Gastroesophageal sphincter (tissue), 4 donors: ENCODE measurements at regions not wholly inside any gene's neighbourhood (a gene's known extent, or its start where the extent isn't known, plus 50 kb on each side); places are given as distances from the start of the nearest gene placed in this dataset.

ENCODE experiments used
- ATAC-seq: fragments of 150-250 bp; one replicate; pipeline ENCODE4 v1.9.1; 2016; ENCODE audit warnings: mild to moderate bottlenecking, moderate library complexity
- H3K27ac ChIP-seq, 4 donors: fragments of 200-600 bp; sonication (generic) in 3 of 4; 1 replicate in 3 of 4; 2 replicates in 1 of 4; pipeline ENCODE4 v1.5.1; 2016 to 2019
- H3K27me3 ChIP-seq: fragments of 200-600 bp; sonication (generic); one replicate; pipeline ENCODE4 v1.5.1; 2019
- H3K36me3 ChIP-seq, 2 donors: fragments of 200-600 bp; sonication (generic); one replicate each; pipeline ENCODE4 v1.5.1; 2019; ENCODE audit warnings: control low read depth in 1 of 2
- H3K4me1 ChIP-seq, 3 donors: fragments of 200-600 bp; sonication (generic); 1 replicate in 2 of 3; 2 replicates in 1 of 3; pipeline ENCODE4 v1.5.1; 2016 to 2019; ENCODE audit warnings: control low read depth in 2 of 3
- H3K4me3 ChIP-seq, 2 donors: fragments of 200-600 bp; sonication (generic); one replicate each; pipeline ENCODE4 v1.5.1; 2019; ENCODE audit warnings: mild to moderate bottlenecking in 1 of 2, moderate library complexity in 1 of 2
- H3K9me3 ChIP-seq, 3 donors: fragments of 200-600 bp; sonication (generic); one replicate each; pipeline ENCODE4 v1.5.1; 2017 to 2019; ENCODE audit warnings: control low read depth in 2 of 3
- EP300 ChIP-seq: sonication (generic); formaldehyde crosslinking; IDR thresholded peaks from one replicate; pipeline ENCODE4 v1.6.1; 2017; ENCODE audit warnings: antibody characterized with exemption, mild to moderate bottlenecking
- POLR2A ChIP-seq, 2 donors: fragments of 450-650 bp; IDR thresholded peaks; one replicate each; pipeline ENCODE4 v1.6.1; 2017; ENCODE audit warnings: antibody characterized with exemption in 2 of 2, mild to moderate bottlenecking in 2 of 2, moderate library complexity in 1 of 2
- POLR2AphosphoS5 ChIP-seq: sonication (generic); formaldehyde crosslinking; IDR thresholded peaks from one replicate; pipeline ENCODE4 v1.6.1; 2017; ENCODE audit warnings: antibody characterized with exemption
- WGBS, 2 donors: methylation state at CpG; one replicate each; pipeline ENCODE4 v1.1.5; 2018; ENCODE audit warnings: low coverage in 1 of 2; 5-methylcytosine and 5-hydroxymethylcytosine counted together
- TF ChIP-seq, protein P1 (sequence below), 4 experiments: fragments of 200-600 bp in 2 of 4; fragments of 450-650 bp in 2 of 4; sonication (generic) in 1 of 4; IDR thresholded peaks; one replicate each; pipeline ENCODE4 v1.5.1; 2017 to 2019; ENCODE audit warnings: antibody characterized with exemption in 4 of 4, mild to moderate bottlenecking in 2 of 4, moderate library complexity in 2 of 4

DNA sequence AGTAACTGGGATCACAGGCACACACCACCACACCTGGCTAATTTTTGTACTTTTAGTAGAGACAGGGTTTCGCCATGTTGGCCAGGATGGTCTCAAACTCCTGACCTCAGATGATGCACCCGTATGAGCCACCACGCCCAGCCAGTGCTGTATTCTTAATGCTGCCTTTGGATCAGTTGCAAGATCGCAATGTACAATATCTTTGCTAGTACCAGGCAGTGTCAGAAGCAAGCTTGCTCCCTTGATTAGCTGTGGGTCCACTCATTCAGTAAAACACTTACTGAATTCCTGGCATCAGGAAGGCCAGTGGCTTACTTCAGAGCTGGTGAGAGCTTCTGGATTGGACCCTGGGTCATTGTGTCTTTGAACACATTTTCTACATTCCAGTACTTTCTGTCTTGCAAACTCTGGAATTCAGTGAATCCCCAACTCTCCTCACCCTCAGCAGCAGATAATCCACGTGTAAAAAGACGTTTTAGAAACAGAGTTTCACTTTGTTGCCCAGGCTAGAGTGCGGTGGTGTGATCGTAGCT is 1183.7 kb downstream of the AACS start:
- Histone ChIP-seq H3K36me3 (no peaks in the 10 kb centered on the region), H3K4me3 (no peak overlapping the region), H3K9me3 (no peaks in the 10 kb centered on the region), H3K4me1 (no peaks in the 10 kb centered on the region), H3K27me3 (no peaks in the 10 kb centered on the region), H3K27ac (no peak overlapping the region)
- WGBS, 2 donors, result 80 to 83% methylated on average over 5 to 8 of the region's 8 CpGs
- TF ChIP-seq POLR2A (IDR thresholded peaks at IDR 0.05), result no peak
- no peak for TF ChIP-seq EP300
- no peak for TF ChIP-seq POLR2AphosphoS5
- TF ChIP-seq, protein P1, sequence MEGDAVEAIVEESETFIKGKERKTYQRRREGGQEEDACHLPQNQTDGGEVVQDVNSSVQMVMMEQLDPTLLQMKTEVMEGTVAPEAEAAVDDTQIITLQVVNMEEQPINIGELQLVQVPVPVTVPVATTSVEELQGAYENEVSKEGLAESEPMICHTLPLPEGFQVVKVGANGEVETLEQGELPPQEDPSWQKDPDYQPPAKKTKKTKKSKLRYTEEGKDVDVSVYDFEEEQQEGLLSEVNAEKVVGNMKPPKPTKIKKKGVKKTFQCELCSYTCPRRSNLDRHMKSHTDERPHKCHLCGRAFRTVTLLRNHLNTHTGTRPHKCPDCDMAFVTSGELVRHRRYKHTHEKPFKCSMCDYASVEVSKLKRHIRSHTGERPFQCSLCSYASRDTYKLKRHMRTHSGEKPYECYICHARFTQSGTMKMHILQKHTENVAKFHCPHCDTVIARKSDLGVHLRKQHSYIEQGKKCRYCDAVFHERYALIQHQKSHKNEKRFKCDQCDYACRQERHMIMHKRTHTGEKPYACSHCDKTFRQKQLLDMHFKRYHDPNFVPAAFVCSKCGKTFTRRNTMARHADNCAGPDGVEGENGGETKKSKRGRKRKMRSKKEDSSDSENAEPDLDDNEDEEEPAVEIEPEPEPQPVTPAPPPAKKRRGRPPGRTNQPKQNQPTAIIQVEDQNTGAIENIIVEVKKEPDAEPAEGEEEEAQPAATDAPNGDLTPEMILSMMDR (IDR thresholded peaks at IDR 0.05), result no peak
- ATAC-seq, result no peak

DNA sequence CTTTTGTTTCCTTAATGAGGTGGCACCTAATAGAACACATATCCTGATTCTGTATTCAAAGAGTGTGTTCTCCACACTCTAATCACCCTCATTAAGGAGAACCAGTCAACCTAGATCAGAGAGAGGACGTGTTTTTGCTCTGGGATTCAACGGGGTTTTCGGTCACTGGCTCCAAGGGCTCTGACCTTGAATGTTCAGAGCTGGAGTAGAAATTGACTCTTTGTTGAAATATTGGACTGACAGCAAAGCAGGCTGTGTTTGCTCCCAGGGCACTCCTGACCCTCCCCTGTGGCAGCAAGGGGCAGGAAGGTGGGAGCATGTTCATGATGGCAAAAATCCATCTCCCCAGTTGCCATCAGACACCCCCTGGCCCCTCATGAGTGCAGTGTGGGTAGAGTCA is 1193.0 kb downstream of the AACS start:
- WGBS, 2 donors, result 70 to 80% methylated on average over 1 to 2 of the region's 3 CpGs
- TF ChIP-seq, protein P1 (IDR thresholded peaks at IDR 0.05), result no peak
- TF ChIP-seq POLR2AphosphoS5 (no peak), EP300 (no peak), POLR2A (IDR thresholded peaks at IDR 0.05) (no peak)
- no peak overlapping the region for H3K27ac ChIP-seq
- no peak overlapping the region for H3K4me3 ChIP-seq
- no peaks in the 10 kb centered on the region for H3K27me3 ChIP-seq
- no peaks in the 10 kb centered on the region for H3K4me1 ChIP-seq
- no peak for ATAC-seq
- no peaks in the 10 kb centered on the region for H3K9me3 ChIP-seq
- no peaks in the 10 kb centered on the region for H3K36me3 ChIP-seq

DNA sequence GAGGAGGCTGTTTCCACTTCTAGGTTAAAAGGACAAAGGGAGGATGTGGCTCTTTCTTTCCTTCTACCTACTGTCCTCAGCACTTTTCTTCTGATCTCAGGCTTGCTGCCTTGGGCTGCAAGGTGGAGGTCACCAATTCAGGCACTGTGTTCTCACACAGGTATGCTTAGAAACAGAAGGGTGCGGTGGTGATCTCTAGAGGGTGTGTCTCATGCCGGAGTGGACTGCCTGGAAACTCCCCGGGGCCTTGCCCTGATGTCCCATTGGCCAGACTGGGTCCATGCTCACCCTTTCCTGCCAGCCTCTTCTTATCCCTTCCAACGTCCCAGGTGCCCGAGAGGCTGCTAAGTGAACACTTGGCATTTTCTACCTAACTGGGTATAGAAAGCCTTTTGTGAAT is 1197.6 kb downstream of the AACS start:
- Histone ChIP-seq H3K9me3 (no peaks in the 10 kb centered on the region), H3K4me3 (no peak overlapping the region), H3K36me3 (no peaks in the 10 kb centered on the region), H3K4me1 (no peaks in the 10 kb centered on the region), H3K27me3 (no peaks in the 10 kb centered on the region), H3K27ac (no peak overlapping the region)
- WGBS, 2 donors, result 83% methylated on average over 3 of the region's 5 CpGs; no CpG with 5 or more reads in 1 of the 2 donors
- TF ChIP-seq, protein P1 (IDR thresholded peaks at IDR 0.05), result no peak
- TF ChIP-seq POLR2A (IDR thresholded peaks at IDR 0.05), result no peak
- no peak for TF ChIP-seq EP300
- TF ChIP-seq POLR2AphosphoS5, result no peak
- ATAC-seq, result no peak

DNA sequence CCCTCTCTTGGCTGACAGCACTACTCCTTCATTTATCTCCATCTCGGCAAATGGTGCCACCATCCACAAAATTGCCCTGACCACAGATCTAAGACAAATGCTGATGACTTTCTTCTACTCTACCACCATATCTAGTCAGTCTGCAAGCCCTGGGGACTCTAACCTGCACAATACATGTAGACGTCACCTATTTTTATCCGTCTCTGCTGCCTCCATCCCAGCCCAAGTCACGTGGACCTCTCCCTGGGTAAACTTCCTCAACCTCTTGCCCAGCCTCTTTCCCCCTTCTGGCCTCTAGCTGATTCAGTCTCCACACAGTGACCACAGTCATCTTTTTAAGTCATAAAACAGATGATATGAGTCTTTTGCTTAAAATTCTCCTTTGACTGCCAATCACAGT is 1203.0 kb downstream of the AACS start:
- TF ChIP-seq POLR2A (IDR thresholded peaks at IDR 0.05), result no peak
- TF ChIP-seq POLR2AphosphoS5, result no peak
- no peak for TF ChIP-seq EP300
- TF ChIP-seq, protein P1 (IDR thresholded peaks at IDR 0.05), result no peak
- no peaks in the 10 kb centered on the region for H3K27me3 ChIP-seq
- no peaks in the 10 kb centered on the region for H3K4me1 ChIP-seq
- ATAC-seq, result no peak
- WGBS, 2 donors, result 79 to 81% methylated on average over 4 of the region's 4 CpGs
- H3K36me3 ChIP-seq, result no peaks in the 10 kb centered on the region
- no peak overlapping the region for H3K4me3 ChIP-seq
- no peaks in the 10 kb centered on the region for H3K9me3 ChIP-seq
- H3K27ac ChIP-seq, result no peak overlapping the region

DNA sequence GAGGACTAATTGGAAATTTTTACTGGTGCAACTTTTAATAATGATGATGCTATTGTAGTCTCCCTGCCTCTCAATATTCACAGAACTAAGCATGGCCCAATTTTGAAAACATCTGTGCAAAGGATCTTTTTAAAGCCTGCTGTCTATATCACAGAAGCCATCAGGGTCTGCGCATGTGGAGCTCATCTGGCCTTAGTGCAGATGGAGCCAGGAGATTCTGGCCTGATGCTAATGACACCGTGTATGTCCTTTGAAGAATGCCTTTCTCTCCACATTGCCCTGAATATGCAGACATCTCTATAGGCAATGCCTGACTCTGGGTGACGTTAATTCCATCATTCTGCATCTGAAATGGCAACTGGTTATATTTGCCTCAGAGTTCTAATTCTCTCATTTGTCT is 1205.9 kb downstream of the AACS start:
- no peak for ATAC-seq
- Histone ChIP-seq H3K27ac (no peak overlapping the region), H3K4me3 (no peak overlapping the region), H3K9me3 (no peaks in the 10 kb centered on the region), H3K36me3 (no peaks in the 10 kb centered on the region), H3K27me3 (no peaks in the 10 kb centered on the region), H3K4me1 (no peaks in the 10 kb centered on the region)
- WGBS, 2 donors, result 40 to 67% methylated on average over 1 to 3 of the region's 3 CpGs
- TF ChIP-seq POLR2A (IDR thresholded peaks at IDR 0.05) (no peak), EP300 (no peak), POLR2AphosphoS5 (no peak)
- TF ChIP-seq, protein P1 (IDR thresholded peaks at IDR 0.05), result no peak
